GM23248 (cell line): ENCODE measurements at regions not wholly inside any gene's neighbourhood (a gene's known extent, or its start where the extent isn't known, plus 50 kb on each side); places are given as distances from the start of the nearest gene placed in this dataset.
"Not testable (repeated sequence)": the region's sequence is repeated elsewhere in the genome, so short reads cannot be mapped to it uniquely, and the experiment has no call there.

ENCODE experiments used
- EZH2 ChIP-seq: fragments of 200-600 bp; sonication (generic); IDR thresholded peaks from 2 replicates; pipeline ENCODE4 v1.6.1; 2018; ENCODE audit warnings: antibody characterized with exemption, mild to moderate bottlenecking; ENCODE audit not compliant: insufficient read depth, poor library complexity, severe bottlenecking
- EZH2phosphoT487 ChIP-seq: fragments of 200-600 bp; sonication (generic); IDR thresholded peaks from 2 replicates; pipeline ENCODE4 v1.6.1; 2018; ENCODE audit warnings: antibody characterized with exemption, moderate library complexity, mild to moderate bottlenecking, low read depth; ENCODE audit not compliant: insufficient read depth

- not testable (repeated sequence) for TF ChIP-seq EZH2, EZH2phosphoT487
Observed at GRCh38 chr15:20337238-20337637, 204.4 kb downstream of the GOLGA6L6 start.
